Colonic mucosa (tissue), 4 donors: ENCODE measurements at regions not wholly inside any gene's neighbourhood (a gene's known extent, or its start where the extent isn't known, plus 50 kb on each side); places are given as distances from the start of the nearest gene placed in this dataset.
A peak's percentile ranks its signal among the peaks of the same experiment; 100 is the strongest.

Experiments
- DNase-seq: peaks from one replicate; pipeline ENCODE4 v3.0.0-alpha.2; 2020
- H3K27ac ChIP-seq: fragments of 200-600 bp; one replicate; pipeline ENCODE4 v1.8.0; 2021
- H3K27me3 ChIP-seq: fragments of 200-600 bp; one replicate; pipeline ENCODE4 v1.8.0; 2021
- H3K36me3 ChIP-seq: fragments of 200-600 bp; one replicate; pipeline ENCODE4 v1.8.0; 2021
- H3K4me1 ChIP-seq: fragments of 200-600 bp; one replicate; pipeline ENCODE4 v1.8.0; 2021; ENCODE audit warnings: mild to moderate bottlenecking
- H3K4me3 ChIP-seq: fragments of 200-600 bp; one replicate; pipeline ENCODE4 v1.8.0; 2021
- H3K9ac ChIP-seq, 2 donors: one replicate each; pipeline ENCODE4 v1.7.0; 2013; ENCODE audit warnings: control low read depth in 2 of 2, low read depth in 2 of 2, low read length in 2 of 2
- H3K9me3 ChIP-seq: fragments of 200-600 bp; one replicate; pipeline ENCODE4 v1.8.0; 2021
- CTCF ChIP-seq: fragments of 200-600 bp; IDR thresholded peaks from one replicate; pipeline ENCODE4 v1.8.0; 2022; ENCODE audit warnings: antibody characterized with exemption, mild to moderate bottlenecking
- intact Hi-C: fragments of 100-400 bp; cut with DNase I; formaldehyde crosslinking; loops from one replicate; pipeline ENCODE4 v1.14.1; 2022
- donor health status: healthy.
- donor health status: DM: no; HTN: no; CAD: no.
- donor health status: DM: no; HTN: no; CAD: no.

- Histone ChIP-seq H3K27me3 (no peaks in the 10 kb centered on the region), H3K4me1 (no peaks in the 10 kb centered on the region), H3K36me3 (no peaks in the 10 kb centered on the region), H3K9ac (no peak overlapping the region), H3K9me3 (no peaks in the 10 kb centered on the region), H3K27ac (peak overlapping the region; percentile 22), H3K4me3 (no peak overlapping the region)
- intact Hi-C loops: no loop called here
- no peak for TF ChIP-seq CTCF
- DNase-seq: no peak
Measured at GRCh38 chr5:34598177-34598794, 57.8 kb upstream of the RAI14 start.

GRCh38 chr5:34599471-34600117 lies 56.5 kb upstream of the RAI14 start:
- Histone ChIP-seq H3K36me3 (no peaks in the 10 kb centered on the region), H3K4me3 (no peak overlapping the region), H3K27me3 (no peaks in the 10 kb centered on the region), H3K9me3 (no peaks in the 10 kb centered on the region), H3K9ac (no peak overlapping the region), H3K4me1 (no peaks in the 10 kb centered on the region), H3K27ac (no peak overlapping the region)
- no peak for DNase-seq
- TF ChIP-seq CTCF: no peak
- intact Hi-C loops: no loop called here

- DNase-seq: no peak
Measured at GRCh38 chr5:34600118-34600493, 56.0 kb upstream of the RAI14 start.

GRCh38 chr5:34603378-34603777 lies 52.8 kb upstream of the RAI14 start:
- Histone ChIP-seq H3K27ac (no peak overlapping the region), H3K27me3 (no peaks in the 10 kb centered on the region), H3K9me3 (no peaks in the 10 kb centered on the region), H3K36me3 (no peaks in the 10 kb centered on the region), H3K4me1 (no peaks in the 10 kb centered on the region), H3K4me3 (no peak overlapping the region), H3K9ac (no peak overlapping the region)
- DNase-seq: no peak
- intact Hi-C loops: no loop called here
- no peak for TF ChIP-seq CTCF

More at GRCh38 chr5:34600118-34600493, 56.0 kb upstream of the RAI14 start:
- Histone ChIP-seq H3K27ac (no peak overlapping the region), H3K9ac (no peak overlapping the region), H3K27me3 (no peaks in the 10 kb centered on the region), H3K9me3 (no peaks in the 10 kb centered on the region), H3K36me3 (no peaks in the 10 kb centered on the region), H3K4me3 (no peak overlapping the region), H3K4me1 (no peaks in the 10 kb centered on the region)
- no peak for TF ChIP-seq CTCF
- intact Hi-C loops: no loop called here

GRCh38 chr5:34604119-34604675 lies 51.9 kb upstream of the RAI14 start:
- Histone ChIP-seq H3K36me3 (no peaks in the 10 kb centered on the region), H3K4me1 (no peaks in the 10 kb centered on the region), H3K9me3 (no peaks in the 10 kb centered on the region), H3K4me3 (no peak overlapping the region), H3K27me3 (no peaks in the 10 kb centered on the region), H3K27ac (no peak overlapping the region), H3K9ac (no peak overlapping the region)
- TF ChIP-seq CTCF: no peak
- DNase-seq: no peak
- intact Hi-C loops: no loop called here
